Right atrium auricular region (tissue), 2 donors: ENCODE measurements at regions not wholly inside any gene's neighbourhood (a gene's known extent, or its start where the extent isn't known, plus 50 kb on each side); places are given as distances from the start of the nearest gene placed in this dataset.

Experiments used
- DNase-seq: peaks from one replicate; pipeline ENCODE4 v3.0.0-alpha.2; 2019; ENCODE audit warnings: low spot score
- H3K27ac ChIP-seq, 2 donors: fragments of 200-600 bp; sonication (generic); 1 replicate in 1 of 2; 2 replicates in 1 of 2; pipeline ENCODE4 v1.5.1; 2016 to 2019
- H3K27me3 ChIP-seq, 2 donors: fragments of 200-600 bp; sonication (generic); one replicate each; pipeline versions ENCODE4 v1.5.1 to v1.6.0; 2017 to 2019
- H3K36me3 ChIP-seq: fragments of 200-600 bp; sonication (generic); one replicate; pipeline ENCODE4 v1.5.1; 2016
- H3K4me1 ChIP-seq, 2 donors: fragments of 200-600 bp; sonication (generic); one replicate each; pipeline versions ENCODE4 v1.5.1 to v1.6.0; 2017 to 2019
- H3K4me3 ChIP-seq, 2 donors: fragments of 200-600 bp; sonication (generic); 1 replicate in 1 of 2; 2 replicates in 1 of 2; pipeline ENCODE4 v1.5.1; 2017 to 2019; ENCODE audit warnings: mild to moderate bottlenecking in 1 of 2, moderate library complexity in 1 of 2
- H3K9me3 ChIP-seq, 2 donors: fragments of 200-600 bp; sonication (generic); one replicate each; pipeline ENCODE4 v1.5.1; 2019
- CTCF ChIP-seq, 2 donors: fragments of 200-600 bp; sonication (generic); IDR thresholded peaks; one replicate each; pipeline ENCODE4 v1.5.1; 2019; ENCODE audit warnings: antibody characterized with exemption in 2 of 2

GRCh38 chr1:68346188-68346808 lies 103.5 kb downstream of the RPE65 start:
- Histone ChIP-seq H3K27ac (no peak overlapping the region), H3K9me3 (no peaks in the 10 kb centered on the region), H3K36me3 (no peaks in the 10 kb centered on the region), H3K4me1 (no peaks in the 10 kb centered on the region), H3K27me3 (no peaks in the 10 kb centered on the region), H3K4me3 (no peak overlapping the region)
- TF ChIP-seq CTCF (IDR thresholded peaks at IDR 0.05): peak; percentile 23 to 68
- DNase-seq: no peak

GRCh38 chr1:68344208-68344607 lies 105.5 kb downstream of the RPE65 start:
- no peaks in the 10 kb centered on the region for H3K9me3 ChIP-seq
- no peak for DNase-seq
- no peaks in the 10 kb centered on the region for H3K36me3 ChIP-seq
- H3K4me3 ChIP-seq: no peak overlapping the region
- no peak for TF ChIP-seq CTCF (IDR thresholded peaks at IDR 0.05)
- H3K27me3 ChIP-seq: no peaks in the 10 kb centered on the region
- no peaks in the 10 kb centered on the region for H3K4me1 ChIP-seq
- no peak overlapping the region for H3K27ac ChIP-seq

- no peak for TF ChIP-seq CTCF (IDR thresholded peaks at IDR 0.05)
- H3K9me3 ChIP-seq: no peaks in the 10 kb centered on the region
- no peaks in the 10 kb centered on the region for H3K27me3 ChIP-seq
- no peaks in the 10 kb centered on the region for H3K4me1 ChIP-seq
- no peak overlapping the region for H3K4me3 ChIP-seq
- H3K36me3 ChIP-seq: no peaks in the 10 kb centered on the region
- no peak for DNase-seq
- H3K27ac ChIP-seq: no peak overlapping the region
Observed at GRCh38 chr1:68340951-68341350, 108.6 kb upstream of the WLS start.

GRCh38 chr1:68339505-68339904 lies 107.2 kb upstream of the WLS start:
- Histone ChIP-seq H3K4me3 (no peak overlapping the region), H3K4me1 (no peaks in the 10 kb centered on the region), H3K9me3 (no peaks in the 10 kb centered on the region), H3K27me3 (no peaks in the 10 kb centered on the region), H3K36me3 (no peaks in the 10 kb centered on the region), H3K27ac (no peak overlapping the region)
- no peak for TF ChIP-seq CTCF (IDR thresholded peaks at IDR 0.05)
- DNase-seq: no peak

- no peak for TF ChIP-seq CTCF (IDR thresholded peaks at IDR 0.05)
- DNase-seq: no peak
- Histone ChIP-seq H3K27me3 (no peaks in the 10 kb centered on the region), H3K9me3 (no peaks in the 10 kb centered on the region), H3K27ac (no peak overlapping the region), H3K36me3 (no peaks in the 10 kb centered on the region), H3K4me1 (no peaks in the 10 kb centered on the region), H3K4me3 (no peak overlapping the region)
Observed at GRCh38 chr1:68338081-68338480, 105.8 kb upstream of the WLS start.

- H3K4me1 ChIP-seq: no peaks in the 10 kb centered on the region
- H3K4me3 ChIP-seq: no peak overlapping the region
- DNase-seq: no peak
- no peaks in the 10 kb centered on the region for H3K27me3 ChIP-seq
- no peaks in the 10 kb centered on the region for H3K9me3 ChIP-seq
- no peaks in the 10 kb centered on the region for H3K36me3 ChIP-seq
- H3K27ac ChIP-seq: no peak overlapping the region
- TF ChIP-seq CTCF (IDR thresholded peaks at IDR 0.05): no peak
Observed at GRCh38 chr1:68332041-68332440, 99.7 kb upstream of the WLS start.
